Osteoblast (primary cell): ENCODE measurements at regions not wholly inside any gene's neighbourhood (a gene's known extent, or its start where the extent isn't known, plus 50 kb on each side); places are given as distances from the start of the nearest gene placed in this dataset.

ENCODE experiments used
- DNase-seq: peaks from one replicate; pipeline ENCODE4 v3.0.0; 2011; ENCODE audit warnings: low spot score, mixed read lengths; ENCODE audit not compliant: insufficient read length; ENCODE audit errors: missing footprints
- H2AFZ ChIP-seq: 2 replicates; pipeline ENCODE4 v1.6.0; 2011; ENCODE audit warnings: mild to moderate bottlenecking, low read length
- H3K27ac ChIP-seq: 2 replicates; pipeline ENCODE4 v1.5.1; 2011; ENCODE audit warnings: mild to moderate bottlenecking, low read depth, low read length, moderate library complexity
- H3K27me3 ChIP-seq: 2 replicates; pipeline ENCODE4 v1.6.0; 2012; ENCODE audit warnings: mild to moderate bottlenecking, control low read depth, inconsistent platforms, low read length, moderate library complexity; ENCODE audit not compliant: insufficient read depth
- H3K36me3 ChIP-seq: 2 replicates; pipeline ENCODE4 v1.5.1; 2011; ENCODE audit warnings: mild to moderate bottlenecking, low read length, control low read depth, moderate library complexity; ENCODE audit not compliant: insufficient read depth
- H3K4me1 ChIP-seq: 2 replicates; pipeline ENCODE4 v1.5.1; 2011; ENCODE audit warnings: mild to moderate bottlenecking, low read length, control low read depth, moderate library complexity; ENCODE audit not compliant: insufficient read depth
- H3K4me2 ChIP-seq: 2 replicates; pipeline ENCODE4 v1.6.0; 2011; ENCODE audit warnings: mild to moderate bottlenecking, low read length; ENCODE audit not compliant: insufficient read depth
- H3K4me3 ChIP-seq: fragments of 200-600 bp; sonication (generic); 3 replicates; pipeline ENCODE4 v1.5.1; 2012; ENCODE audit warnings: mild to moderate bottlenecking, low read length, inconsistent platforms; ENCODE audit not compliant: insufficient read depth
- H3K79me2 ChIP-seq: 2 replicates; pipeline ENCODE4 v1.6.0; 2012; ENCODE audit warnings: mild to moderate bottlenecking, low read length, control low read depth, inconsistent platforms; ENCODE audit not compliant: insufficient read depth
- H3K9me3 ChIP-seq: 2 replicates; pipeline ENCODE4 v1.5.1; 2011; ENCODE audit warnings: low read depth, low read length, control low read depth
- H4K20me1 ChIP-seq: 2 replicates; pipeline ENCODE4 v1.6.0; 2012; ENCODE audit warnings: mild to moderate bottlenecking, low read length, control low read depth; ENCODE audit not compliant: insufficient read depth
- CTCF ChIP-seq: IDR thresholded peaks from 2 replicates; pipeline ENCODE4 v1.5.1; 2011; ENCODE audit warnings: mild to moderate bottlenecking, low read depth, low read length, moderate library complexity; ENCODE audit errors: extremely low read depth

- no peak overlapping the region for H3K27ac ChIP-seq
- H3K4me1 ChIP-seq = no peaks in the 10 kb centered on the region
- no peak for TF ChIP-seq CTCF
- no peaks in the 10 kb centered on the region for H3K36me3 ChIP-seq
- H3K9me3 ChIP-seq = peaks cover 3% of the 10 kb centered on the region
- no peak for DNase-seq
- H2AFZ ChIP-seq = no peak overlapping the region
- no peak overlapping the region for H3K4me2 ChIP-seq
- H4K20me1 ChIP-seq = no peaks in the 10 kb centered on the region
- H3K79me2 ChIP-seq = no peaks in the 10 kb centered on the region
- no peak overlapping the region for H3K4me3 ChIP-seq
- no peaks in the 10 kb centered on the region for H3K27me3 ChIP-seq
Observed at GRCh38 chr3:79973482-79973881, 205.7 kb upstream of the ROBO1 start.

- Histone ChIP-seq H3K4me2 (no peak overlapping the region), H3K79me2 (no peaks in the 10 kb centered on the region)
Observed at GRCh38 chr3:79968418-79968817, 200.6 kb upstream of the ROBO1 start.

GRCh38 chr3:79960594-79960993 is 192.8 kb upstream of the ROBO1 start:
- H4K20me1 ChIP-seq = no peaks in the 10 kb centered on the region
- DNase-seq = no peak
- no peaks in the 10 kb centered on the region for H3K4me1 ChIP-seq
- H3K4me2 ChIP-seq = no peak overlapping the region
- no peak overlapping the region for H2AFZ ChIP-seq
- H3K79me2 ChIP-seq = no peaks in the 10 kb centered on the region
- no peak overlapping the region for H3K27ac ChIP-seq
- no peaks in the 10 kb centered on the region for H3K27me3 ChIP-seq
- H3K9me3 ChIP-seq = peaks cover 3% of the 10 kb centered on the region
- no peak for TF ChIP-seq CTCF
- no peaks in the 10 kb centered on the region for H3K36me3 ChIP-seq
- no peak overlapping the region for H3K4me3 ChIP-seq

More at GRCh38 chr3:79968418-79968817, 200.6 kb upstream of the ROBO1 start:
- H2AFZ ChIP-seq = no peak overlapping the region
- no peak for TF ChIP-seq CTCF
- no peaks in the 10 kb centered on the region for H3K27me3 ChIP-seq
- no peaks in the 10 kb centered on the region for H3K4me1 ChIP-seq
- no peaks in the 10 kb centered on the region for H3K36me3 ChIP-seq
- H4K20me1 ChIP-seq = no peaks in the 10 kb centered on the region
- H3K9me3 ChIP-seq = no peaks in the 10 kb centered on the region
- H3K4me3 ChIP-seq = no peak overlapping the region
- H3K27ac ChIP-seq = no peak overlapping the region
- no peak for DNase-seq

GRCh38 chr3:79957066-79957465 is 189.3 kb upstream of the ROBO1 start:
- Histone ChIP-seq H3K36me3 (no peaks in the 10 kb centered on the region), H3K4me2 (no peak overlapping the region), H3K79me2 (no peaks in the 10 kb centered on the region), H2AFZ (no peak overlapping the region), H3K27ac (no peak overlapping the region), H3K4me3 (no peak overlapping the region), H3K4me1 (no peaks in the 10 kb centered on the region), H3K9me3 (peaks cover 3% of the 10 kb centered on the region), H3K27me3 (no peaks in the 10 kb centered on the region), H4K20me1 (no peaks in the 10 kb centered on the region)
- DNase-seq = no peak
- no peak for TF ChIP-seq CTCF
